Upper lobe of left lung (tissue), 4 donors: ENCODE measurements at regions not wholly inside any gene's neighbourhood (a gene's known extent, or its start where the extent isn't known, plus 50 kb on each side); places are given as distances from the start of the nearest gene placed in this dataset.

Experiments used
- CTCF ChIP-seq, 6 experiments: fragments of 450-650 bp in 4 of 6; fragments of 200-600 bp in 2 of 6; sonication (generic) in 2 of 6; IDR thresholded peaks; one replicate each; pipeline ENCODE4 v1.5.1; 2016 to 2019; ENCODE audit warnings: antibody characterized with exemption in 6 of 6
- EP300 ChIP-seq, 4 donors: sonication (generic); formaldehyde crosslinking; IDR thresholded peaks; one replicate each; pipeline ENCODE4 v1.5.1; 2017; ENCODE audit warnings: antibody characterized with exemption in 4 of 4, control low read depth in 2 of 4
- POLR2A ChIP-seq, 4 donors: fragments of 450-650 bp; IDR thresholded peaks; one replicate each; pipeline ENCODE4 v1.5.1; 2016 to 2017; ENCODE audit warnings: antibody characterized with exemption in 4 of 4, mild to moderate bottlenecking in 2 of 4
- POLR2AphosphoS5 ChIP-seq, 2 donors: sonication (generic); formaldehyde crosslinking; IDR thresholded peaks; one replicate each; pipeline ENCODE4 v1.5.1; 2017; ENCODE audit warnings: antibody characterized with exemption in 2 of 2

GRCh38 chr1:170804419-170804818 lies 130.9 kb upstream of the MROH9 start:
- TF ChIP-seq CTCF (IDR thresholded peaks at IDR 0.05) (no peak), POLR2AphosphoS5 (IDR thresholded peaks at IDR 0.05) (no peak), POLR2A (IDR thresholded peaks at IDR 0.05) (no peak), EP300 (IDR thresholded peaks at IDR 0.05) (no peak)
